Right atrium auricular region (tissue), 2 donors: ENCODE measurements at regions not wholly inside any gene's neighbourhood (a gene's known extent, or its start where the extent isn't known, plus 50 kb on each side); places are given as distances from the start of the nearest gene placed in this dataset.

ENCODE experiments used
- DNase-seq: peaks from one replicate; pipeline ENCODE4 v3.0.0-alpha.2; 2019; ENCODE audit warnings: low spot score
- H3K27ac ChIP-seq, 2 donors: fragments of 200-600 bp; sonication (generic); 1 replicate in 1 of 2; 2 replicates in 1 of 2; pipeline ENCODE4 v1.5.1; 2016 to 2019
- H3K27me3 ChIP-seq, 2 donors: fragments of 200-600 bp; sonication (generic); one replicate each; pipeline versions ENCODE4 v1.5.1 to v1.6.0; 2017 to 2019
- H3K36me3 ChIP-seq: fragments of 200-600 bp; sonication (generic); one replicate; pipeline ENCODE4 v1.5.1; 2016
- H3K4me1 ChIP-seq, 2 donors: fragments of 200-600 bp; sonication (generic); one replicate each; pipeline versions ENCODE4 v1.5.1 to v1.6.0; 2017 to 2019
- H3K4me3 ChIP-seq, 2 donors: fragments of 200-600 bp; sonication (generic); 1 replicate in 1 of 2; 2 replicates in 1 of 2; pipeline ENCODE4 v1.5.1; 2017 to 2019; ENCODE audit warnings: mild to moderate bottlenecking in 1 of 2, moderate library complexity in 1 of 2
- H3K9me3 ChIP-seq, 2 donors: fragments of 200-600 bp; sonication (generic); one replicate each; pipeline ENCODE4 v1.5.1; 2019
- TF ChIP-seq, protein P1 (sequence below), 2 donors: fragments of 200-600 bp; sonication (generic); IDR thresholded peaks; one replicate each; pipeline ENCODE4 v1.5.1; 2019; ENCODE audit warnings: antibody characterized with exemption in 2 of 2

DNA sequence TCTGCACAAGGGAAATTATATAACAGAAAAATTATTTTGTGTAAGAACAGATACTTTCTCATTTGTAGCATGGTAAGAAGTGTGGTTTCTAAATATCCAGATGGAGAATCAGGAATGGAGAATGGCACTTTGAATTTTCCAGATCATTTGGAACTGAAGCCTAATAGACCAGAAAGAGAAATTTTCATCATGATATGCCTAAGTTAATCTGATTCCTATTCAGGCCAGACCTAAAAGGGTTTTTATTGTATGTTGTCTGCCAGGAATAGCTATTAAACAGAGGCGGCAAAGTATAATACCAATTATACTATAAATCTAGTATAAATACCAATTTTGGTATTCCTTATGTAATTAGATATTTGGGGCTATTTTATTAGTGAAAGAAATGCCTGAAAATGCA is 382.7 kb upstream of the FAR2 start:
- Histone ChIP-seq H3K36me3 (no peaks in the 10 kb centered on the region), H3K27me3 (no peaks in the 10 kb centered on the region), H3K4me3 (no peak overlapping the region), H3K9me3 (no peaks in the 10 kb centered on the region), H3K4me1 (peaks cover 0 to 8% of the 10 kb centered on the region in 2 donors), H3K27ac (no peak overlapping the region)
- DNase-seq, result no peak
- TF ChIP-seq, protein P1, sequence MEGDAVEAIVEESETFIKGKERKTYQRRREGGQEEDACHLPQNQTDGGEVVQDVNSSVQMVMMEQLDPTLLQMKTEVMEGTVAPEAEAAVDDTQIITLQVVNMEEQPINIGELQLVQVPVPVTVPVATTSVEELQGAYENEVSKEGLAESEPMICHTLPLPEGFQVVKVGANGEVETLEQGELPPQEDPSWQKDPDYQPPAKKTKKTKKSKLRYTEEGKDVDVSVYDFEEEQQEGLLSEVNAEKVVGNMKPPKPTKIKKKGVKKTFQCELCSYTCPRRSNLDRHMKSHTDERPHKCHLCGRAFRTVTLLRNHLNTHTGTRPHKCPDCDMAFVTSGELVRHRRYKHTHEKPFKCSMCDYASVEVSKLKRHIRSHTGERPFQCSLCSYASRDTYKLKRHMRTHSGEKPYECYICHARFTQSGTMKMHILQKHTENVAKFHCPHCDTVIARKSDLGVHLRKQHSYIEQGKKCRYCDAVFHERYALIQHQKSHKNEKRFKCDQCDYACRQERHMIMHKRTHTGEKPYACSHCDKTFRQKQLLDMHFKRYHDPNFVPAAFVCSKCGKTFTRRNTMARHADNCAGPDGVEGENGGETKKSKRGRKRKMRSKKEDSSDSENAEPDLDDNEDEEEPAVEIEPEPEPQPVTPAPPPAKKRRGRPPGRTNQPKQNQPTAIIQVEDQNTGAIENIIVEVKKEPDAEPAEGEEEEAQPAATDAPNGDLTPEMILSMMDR (IDR thresholded peaks at IDR 0.05), result no peak

DNA sequence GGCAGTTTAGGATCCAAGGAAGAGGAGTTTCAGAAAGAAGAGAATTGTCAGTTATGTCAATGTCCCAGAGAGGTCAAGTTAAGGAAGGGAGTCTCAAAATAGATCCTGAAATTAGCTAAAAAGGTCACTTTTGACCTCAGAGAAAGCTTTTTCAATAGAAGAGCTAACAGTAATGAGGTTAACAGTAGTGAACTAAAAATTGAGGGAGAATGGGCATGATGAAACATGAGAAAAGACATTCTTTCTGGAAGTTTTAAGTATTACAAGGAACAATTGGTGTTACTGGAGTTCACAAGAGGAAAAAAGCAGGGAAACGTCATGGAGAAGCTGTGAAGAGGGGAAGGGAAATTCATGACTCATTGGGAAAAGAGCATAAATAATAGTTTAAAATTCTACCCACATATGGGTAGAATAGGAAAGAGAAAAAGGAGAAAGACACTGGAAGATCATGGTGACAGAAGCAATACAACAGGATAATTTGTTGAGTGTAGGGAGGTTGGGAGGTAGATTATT is 381.2 kb upstream of the FAR2 start:
- Histone ChIP-seq H3K9me3 (no peaks in the 10 kb centered on the region), H3K27me3 (no peaks in the 10 kb centered on the region), H3K4me1 (peaks cover 0 to 8% of the 10 kb centered on the region in 2 donors), H3K4me3 (no peak overlapping the region), H3K36me3 (no peaks in the 10 kb centered on the region), H3K27ac (no peak overlapping the region)
- no peak for DNase-seq
- TF ChIP-seq, protein P1 (IDR thresholded peaks at IDR 0.05), result no peak

DNA sequence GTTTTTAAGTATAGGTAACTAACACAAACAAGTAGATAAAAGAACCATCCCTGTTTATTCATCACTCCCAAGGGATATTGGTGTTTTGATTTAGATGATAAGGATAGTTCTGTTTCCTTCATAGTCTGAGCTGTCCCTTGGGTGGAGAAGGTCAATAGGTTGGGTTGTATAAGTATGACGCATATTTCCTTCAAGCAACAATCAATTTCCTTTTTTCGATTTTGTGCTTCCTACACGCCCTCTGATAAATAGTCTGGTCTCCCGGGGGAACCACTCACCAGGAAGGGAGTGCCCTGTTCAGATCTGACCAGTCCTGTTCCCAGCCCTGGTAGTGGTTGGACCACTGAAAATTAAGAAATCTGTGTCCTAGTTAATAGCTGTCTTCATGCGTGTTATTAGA is 378.8 kb upstream of the FAR2 start:
- Histone ChIP-seq H3K27ac (peak overlapping the region in 1 of 2 donors; percentile 60), H3K4me3 (no peak overlapping the region), H3K36me3 (no peaks in the 10 kb centered on the region), H3K9me3 (no peaks in the 10 kb centered on the region), H3K4me1 (peaks cover 0 to 8% of the 10 kb centered on the region in 2 donors), H3K27me3 (no peaks in the 10 kb centered on the region)
- TF ChIP-seq, protein P1 (IDR thresholded peaks at IDR 0.05), result no peak
- no peak for DNase-seq

GRCh38 chr12:28771968-28772367 is 377.1 kb upstream of the FAR2 start:
- H3K27ac ChIP-seq, result no peak overlapping the region
- DNase-seq, result no peak
- H3K27me3 ChIP-seq, result no peaks in the 10 kb centered on the region
- no peaks in the 10 kb centered on the region for H3K36me3 ChIP-seq
- TF ChIP-seq, protein P1 (IDR thresholded peaks at IDR 0.05), result no peak
- peaks cover 0 to 8% of the 10 kb centered on the region in 2 donors for H3K4me1 ChIP-seq
- H3K4me3 ChIP-seq, result no peak overlapping the region
- no peaks in the 10 kb centered on the region for H3K9me3 ChIP-seq

GRCh38 chr12:28775556-28775955 is 373.5 kb upstream of the FAR2 start:
- H3K27me3 ChIP-seq, result no peaks in the 10 kb centered on the region
- H3K27ac ChIP-seq, result no peak overlapping the region
- TF ChIP-seq, protein P1 (IDR thresholded peaks at IDR 0.05), result no peak
- DNase-seq, result no peak
- no peaks in the 10 kb centered on the region for H3K36me3 ChIP-seq
- no peaks in the 10 kb centered on the region for H3K9me3 ChIP-seq
- H3K4me1 ChIP-seq, result peaks cover 0 to 6% of the 10 kb centered on the region in 2 donors
- H3K4me3 ChIP-seq, result no peak overlapping the region

DNA sequence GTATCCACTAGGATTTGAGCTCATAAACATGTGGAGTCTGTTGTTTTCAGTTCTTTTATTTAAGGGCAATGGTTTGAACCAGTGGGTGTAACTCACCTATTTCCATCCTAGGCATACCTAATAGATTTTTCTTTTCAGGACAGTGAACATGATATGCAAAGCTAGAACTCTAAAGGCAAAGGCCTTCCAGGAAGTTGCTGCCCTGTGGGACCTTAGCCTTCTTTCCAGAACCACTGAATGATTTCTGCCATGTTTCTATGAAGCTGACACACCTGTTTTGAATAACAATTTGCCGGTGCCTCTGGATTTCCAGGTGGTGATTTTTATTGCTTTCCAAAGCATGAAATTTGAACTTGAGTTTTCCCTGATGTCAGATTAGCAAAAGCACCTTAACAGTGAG is 372.9 kb upstream of the FAR2 start:
- Histone ChIP-seq H3K9me3 (no peaks in the 10 kb centered on the region), H3K4me3 (no peak overlapping the region), H3K4me1 (no peaks in the 10 kb centered on the region), H3K36me3 (no peaks in the 10 kb centered on the region), H3K27ac (no peak overlapping the region), H3K27me3 (no peaks in the 10 kb centered on the region)
- TF ChIP-seq, protein P1 (IDR thresholded peaks at IDR 0.05), result no peak
- no peak for DNase-seq
